ENCODE measurements at regions not wholly inside any gene's neighbourhood (a gene's known extent, or its start where the extent isn't known, plus 50 kb on each side); places are given as distances from the start of the nearest gene placed in this dataset.

DNA sequence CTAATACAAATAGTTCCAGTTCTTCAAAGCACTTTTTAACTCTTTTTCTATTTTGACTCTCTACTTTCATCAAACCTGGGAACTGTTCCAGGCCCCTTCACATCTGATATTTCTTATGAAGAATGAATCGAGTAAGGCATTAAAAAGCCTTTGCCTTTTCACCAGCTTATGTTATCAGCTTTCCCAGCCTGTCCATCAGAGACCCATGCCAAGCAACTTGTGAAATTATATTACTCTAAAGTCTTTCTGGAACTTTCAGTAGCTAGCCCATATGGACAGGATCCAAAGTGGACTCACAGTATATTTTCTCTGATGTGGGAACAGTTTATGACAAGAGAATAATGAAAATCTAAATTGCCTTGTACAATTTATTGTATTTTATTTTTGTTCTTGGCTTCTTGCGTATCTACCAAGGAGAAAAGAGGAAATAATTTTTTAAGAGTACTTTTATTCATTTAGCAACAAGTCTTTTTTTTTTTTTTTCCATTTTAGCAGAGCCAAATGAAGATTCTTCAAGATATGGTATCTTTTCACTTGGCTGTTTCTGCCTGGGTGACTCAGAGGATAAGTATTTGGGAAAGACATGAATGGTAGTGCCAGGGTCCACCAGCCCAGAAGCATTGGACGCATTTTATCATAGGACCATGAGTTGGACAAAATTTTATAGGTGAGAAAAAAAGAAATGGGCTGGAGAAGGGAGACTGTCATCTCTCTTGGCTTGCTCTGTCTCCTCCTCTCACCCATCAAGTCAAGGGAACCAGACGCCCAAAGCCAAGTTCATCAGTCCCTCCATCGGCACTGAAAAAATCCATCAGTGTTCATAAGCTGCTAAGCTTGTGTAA lies 195.8 kb upstream of the NEBL start:
- H3K4me3 ChIP-seq (ENCODE audit: low read depth in 2 of 2, low read length in 2 of 2) = no peak overlapping the region
- no peak for TF ChIP-seq TCF7L2 (IDR thresholded peaks at IDR 0.05; ENCODE audit: low read depth, low read length)
- TF ChIP-seq, protein P1, sequence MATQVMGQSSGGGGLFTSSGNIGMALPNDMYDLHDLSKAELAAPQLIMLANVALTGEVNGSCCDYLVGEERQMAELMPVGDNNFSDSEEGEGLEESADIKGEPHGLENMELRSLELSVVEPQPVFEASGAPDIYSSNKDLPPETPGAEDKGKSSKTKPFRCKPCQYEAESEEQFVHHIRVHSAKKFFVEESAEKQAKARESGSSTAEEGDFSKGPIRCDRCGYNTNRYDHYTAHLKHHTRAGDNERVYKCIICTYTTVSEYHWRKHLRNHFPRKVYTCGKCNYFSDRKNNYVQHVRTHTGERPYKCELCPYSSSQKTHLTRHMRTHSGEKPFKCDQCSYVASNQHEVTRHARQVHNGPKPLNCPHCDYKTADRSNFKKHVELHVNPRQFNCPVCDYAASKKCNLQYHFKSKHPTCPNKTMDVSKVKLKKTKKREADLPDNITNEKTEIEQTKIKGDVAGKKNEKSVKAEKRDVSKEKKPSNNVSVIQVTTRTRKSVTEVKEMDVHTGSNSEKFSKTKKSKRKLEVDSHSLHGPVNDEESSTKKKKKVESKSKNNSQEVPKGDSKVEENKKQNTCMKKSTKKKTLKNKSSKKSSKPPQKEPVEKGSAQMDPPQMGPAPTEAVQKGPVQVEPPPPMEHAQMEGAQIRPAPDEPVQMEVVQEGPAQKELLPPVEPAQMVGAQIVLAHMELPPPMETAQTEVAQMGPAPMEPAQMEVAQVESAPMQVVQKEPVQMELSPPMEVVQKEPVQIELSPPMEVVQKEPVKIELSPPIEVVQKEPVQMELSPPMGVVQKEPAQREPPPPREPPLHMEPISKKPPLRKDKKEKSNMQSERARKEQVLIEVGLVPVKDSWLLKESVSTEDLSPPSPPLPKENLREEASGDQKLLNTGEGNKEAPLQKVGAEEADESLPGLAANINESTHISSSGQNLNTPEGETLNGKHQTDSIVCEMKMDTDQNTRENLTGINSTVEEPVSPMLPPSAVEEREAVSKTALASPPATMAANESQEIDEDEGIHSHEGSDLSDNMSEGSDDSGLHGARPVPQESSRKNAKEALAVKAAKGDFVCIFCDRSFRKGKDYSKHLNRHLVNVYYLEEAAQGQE (IDR thresholded peaks at IDR 0.05; ENCODE audit: insufficient read depth in 1 of 2, low read depth in 2 of 2, low read length in 1 of 2) = no peak
- no peak overlapping the region for H3K27ac ChIP-seq (ENCODE audit: low read length)
- no peaks in the 10 kb centered on the region; the same call in 1 of the 2 replicates for H3K4me1 ChIP-seq (ENCODE audit: control insufficient read depth, insufficient read depth, low read length)
- DNase-seq (ENCODE audit: low read depth, low spot score) (no peak), ATAC-seq (no peak)
- ChIA-PET CTCF (no interaction called here), POLR2A (no interaction called here)
- no peaks in the 10 kb centered on the region for H3K27me3 ChIP-seq (ENCODE audit: control insufficient read depth, insufficient read depth, low read length)
- in situ Hi-C loops (cut with HindIII; ENCODE audit: low pct_unique_long_range_greater_than_20kb, low sequenced_read_pairs) = no loop called here
- H3K36me3 ChIP-seq (ENCODE audit: control insufficient read depth, insufficient read depth, low read length) = no peaks in the 10 kb centered on the region
- intact Hi-C loops (cut with micrococcal nuclease; ENCODE audit: unreplicated experiment) = no loop called here
- no peaks in the 10 kb centered on the region for H3K9me3 ChIP-seq (ENCODE audit: control insufficient read depth, insufficient read depth, low read depth, low read length)
- no TSS peak for BruUV-seq (replicated peaks)

DNA sequence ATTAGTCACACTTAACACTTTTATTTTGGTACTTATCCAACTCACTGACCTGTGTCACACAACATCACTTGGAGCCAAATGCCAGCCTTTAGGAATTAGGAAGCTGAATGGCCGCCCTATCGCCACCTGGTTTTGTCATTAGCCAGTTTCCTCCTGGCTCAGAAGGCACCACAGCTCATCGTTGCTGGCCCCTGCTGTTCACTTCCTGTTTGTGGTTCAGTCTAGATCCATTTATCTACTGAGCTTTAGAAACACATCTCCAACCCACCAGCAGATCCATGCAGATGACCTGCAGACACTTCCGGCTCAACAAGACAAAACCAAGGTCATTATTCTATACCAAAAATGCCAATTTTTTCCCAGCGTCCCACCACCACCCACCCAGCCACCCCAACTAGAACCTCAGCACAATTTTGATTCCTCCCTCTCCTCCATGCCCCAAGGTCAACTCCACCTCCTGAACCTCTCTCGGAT lies 193.5 kb upstream of the NEBL start:
- BruUV-seq (replicated peaks) = no TSS peak
- no peak for ATAC-seq

More for the DNA sequence above, 193.5 kb upstream of the NEBL start:
- CTCF ChIA-PET = no interaction called here
- DNase-seq (ENCODE audit: low read depth, low spot score) = no peak
- H3K27ac ChIP-seq (ENCODE audit: low read length) = no peak overlapping the region
- H3K36me3 ChIP-seq (ENCODE audit: control insufficient read depth, insufficient read depth, low read length) = no peaks in the 10 kb centered on the region
- in situ Hi-C loops (cut with HindIII; ENCODE audit: low pct_unique_long_range_greater_than_20kb, low sequenced_read_pairs) = no loop called here
- intact Hi-C loops (cut with micrococcal nuclease; ENCODE audit: unreplicated experiment) = no loop called here
- TF ChIP-seq TCF7L2 (IDR thresholded peaks at IDR 0.05; ENCODE audit: low read depth, low read length) (no peak), SIN3A (IDR thresholded peaks at IDR 0.05; ENCODE audit: borderline replicate concordance, insufficient read depth, low read depth, low read length) (no peak), POLR2AphosphoS5 (IDR thresholded peaks at IDR 0.05; ENCODE audit: low read depth, low read length) (no peak)
- TF ChIP-seq, protein P2, sequence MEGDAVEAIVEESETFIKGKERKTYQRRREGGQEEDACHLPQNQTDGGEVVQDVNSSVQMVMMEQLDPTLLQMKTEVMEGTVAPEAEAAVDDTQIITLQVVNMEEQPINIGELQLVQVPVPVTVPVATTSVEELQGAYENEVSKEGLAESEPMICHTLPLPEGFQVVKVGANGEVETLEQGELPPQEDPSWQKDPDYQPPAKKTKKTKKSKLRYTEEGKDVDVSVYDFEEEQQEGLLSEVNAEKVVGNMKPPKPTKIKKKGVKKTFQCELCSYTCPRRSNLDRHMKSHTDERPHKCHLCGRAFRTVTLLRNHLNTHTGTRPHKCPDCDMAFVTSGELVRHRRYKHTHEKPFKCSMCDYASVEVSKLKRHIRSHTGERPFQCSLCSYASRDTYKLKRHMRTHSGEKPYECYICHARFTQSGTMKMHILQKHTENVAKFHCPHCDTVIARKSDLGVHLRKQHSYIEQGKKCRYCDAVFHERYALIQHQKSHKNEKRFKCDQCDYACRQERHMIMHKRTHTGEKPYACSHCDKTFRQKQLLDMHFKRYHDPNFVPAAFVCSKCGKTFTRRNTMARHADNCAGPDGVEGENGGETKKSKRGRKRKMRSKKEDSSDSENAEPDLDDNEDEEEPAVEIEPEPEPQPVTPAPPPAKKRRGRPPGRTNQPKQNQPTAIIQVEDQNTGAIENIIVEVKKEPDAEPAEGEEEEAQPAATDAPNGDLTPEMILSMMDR (IDR thresholded peaks at IDR 0.05) = no peak
- TF ChIP-seq, protein P1 (IDR thresholded peaks at IDR 0.05; ENCODE audit: insufficient read depth in 1 of 2, low read depth in 2 of 2, low read length in 1 of 2) = no peak
- H3K4me1 ChIP-seq (ENCODE audit: control insufficient read depth, insufficient read depth, low read length) = no peaks in the 10 kb centered on the region; the same call in 1 of the 2 replicates
- no peaks in the 10 kb centered on the region for H3K9me3 ChIP-seq (ENCODE audit: control insufficient read depth, insufficient read depth, low read depth, low read length)
- no peaks in the 10 kb centered on the region for H3K27me3 ChIP-seq (ENCODE audit: control insufficient read depth, insufficient read depth, low read length)
- no peak overlapping the region for H3K4me3 ChIP-seq (ENCODE audit: low read depth in 2 of 2, low read length in 2 of 2)
- POLR2A ChIA-PET = no interaction called here
